NCI-H187 treated with DMSO at 0.1 percent for 48 hours (cell line): ENCODE measurements at regions not wholly inside any gene's neighbourhood (a gene's known extent, or its start where the extent isn't known, plus 50 kb on each side); places are given as distances from the start of the nearest gene placed in this dataset.
"Not testable (repeated sequence)": the region's sequence is repeated elsewhere in the genome, so short reads cannot be mapped to it uniquely, and the experiment has no call there.

Experiments used
- DNase-seq: peaks from one replicate; lab custom pipeline; 2025; lab: John Stamatoyannopoulos, UW

GRCh38 chr6:68013780-68014515 is 621.1 kb upstream of the ADGRB3 start:
- DNase-seq: no peak

DNA sequence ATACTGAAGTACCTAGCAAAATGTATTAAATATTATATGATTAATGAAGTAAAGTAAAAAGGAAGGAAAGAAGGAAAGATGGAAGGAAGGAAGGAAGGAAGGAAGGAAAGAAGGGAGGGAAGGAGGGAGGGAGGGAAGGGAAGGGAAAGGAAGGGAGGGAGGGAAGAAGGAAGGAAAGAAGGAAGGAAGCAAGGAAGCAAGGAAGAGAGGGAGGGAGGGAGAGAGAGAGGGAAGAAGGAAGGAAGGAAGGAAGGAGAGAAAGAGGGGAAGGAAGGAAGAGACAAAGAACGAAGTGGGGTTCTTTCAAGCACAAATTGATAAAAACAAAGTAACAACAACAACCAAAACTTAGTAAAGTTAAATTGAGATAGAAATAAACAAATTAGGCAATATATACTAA is 622.3 kb upstream of the ADGRB3 start:
- DNase-seq: no peak

DNA sequence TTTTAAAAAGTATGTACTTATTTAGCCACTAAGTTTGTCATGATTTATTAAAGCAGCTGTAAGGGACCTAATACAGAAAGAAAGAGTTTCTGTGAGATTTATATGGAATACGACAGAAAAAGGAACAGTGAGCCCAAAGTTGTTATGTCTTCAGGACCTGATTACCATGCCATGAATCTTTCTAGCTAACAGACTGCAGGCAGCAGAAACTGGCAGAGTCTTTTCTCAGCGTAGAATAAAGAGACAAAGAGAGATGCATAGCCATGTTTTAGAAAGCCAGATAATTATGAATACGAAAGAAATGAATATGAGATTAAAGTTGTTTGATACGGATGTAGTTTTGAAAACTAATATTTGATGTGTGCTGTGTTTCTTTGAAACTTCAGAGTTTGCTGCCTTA is 624.1 kb upstream of the ADGRB3 start:
- no peak for DNase-seq

DNA sequence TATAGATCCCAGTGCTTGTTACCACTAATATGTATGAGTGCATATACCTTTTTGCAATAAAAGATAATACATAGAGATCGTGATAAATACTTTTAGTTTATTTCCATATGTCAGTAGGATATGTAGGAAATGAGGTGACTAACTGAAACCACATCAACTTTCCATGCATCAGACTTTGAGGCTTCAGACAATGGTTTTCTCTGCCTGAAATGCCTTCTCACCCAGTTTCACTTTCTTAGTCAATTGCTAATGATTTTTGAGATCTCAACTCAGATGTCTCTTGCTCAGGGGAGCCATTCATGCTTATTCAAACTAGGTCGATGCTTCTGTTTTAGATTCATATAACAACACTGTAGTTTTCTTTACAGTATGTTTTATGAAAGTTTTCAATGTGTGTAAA is 626.6 kb upstream of the ADGRB3 start:
- DNase-seq: no peak

DNA sequence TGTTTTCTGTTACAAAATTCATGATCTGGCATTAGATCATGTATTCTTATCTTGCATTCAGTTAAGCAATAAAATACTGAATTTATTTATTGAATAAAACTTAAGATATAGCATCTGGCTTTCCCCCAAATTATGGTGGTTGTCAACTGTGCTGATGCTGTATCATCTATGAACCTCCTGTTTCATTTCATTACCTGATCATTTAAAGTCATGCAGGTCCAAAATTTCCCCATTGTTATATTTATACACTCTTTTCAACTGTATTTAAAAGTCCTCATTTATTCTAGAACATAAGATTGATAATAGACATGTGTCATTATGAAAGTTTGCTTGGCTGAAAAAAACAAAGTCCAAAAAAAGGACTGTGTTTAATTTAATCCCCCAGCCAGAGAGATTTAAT is 627.4 kb upstream of the ADGRB3 start:
- DNase-seq: no peak

DNA sequence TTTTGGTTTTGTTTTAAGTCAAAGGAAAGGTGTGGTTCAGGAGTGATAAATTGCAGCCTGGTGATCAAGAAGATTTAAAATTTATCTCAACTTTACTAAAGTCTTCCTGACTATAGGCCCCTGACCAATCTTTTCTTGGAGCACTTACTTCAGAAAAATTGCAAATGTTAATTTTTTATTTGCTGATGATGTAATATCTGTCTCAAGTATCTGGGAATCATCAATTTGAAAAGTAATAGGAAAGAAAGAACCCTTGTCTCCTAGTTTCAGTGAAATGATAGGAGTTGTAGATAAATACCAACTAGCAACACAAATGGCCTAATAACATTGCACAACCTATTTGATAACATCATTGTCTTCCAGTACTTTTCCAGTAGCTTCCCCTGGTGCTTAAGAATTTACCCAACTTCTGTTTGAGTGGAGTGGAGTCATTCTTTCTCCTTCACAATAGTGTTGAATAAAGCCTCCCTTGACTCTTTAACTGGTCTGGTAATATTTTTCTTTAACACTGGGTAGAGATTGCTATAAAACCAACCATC is 648.3 kb upstream of the ADGRB3 start:
- no peak for DNase-seq

DNA sequence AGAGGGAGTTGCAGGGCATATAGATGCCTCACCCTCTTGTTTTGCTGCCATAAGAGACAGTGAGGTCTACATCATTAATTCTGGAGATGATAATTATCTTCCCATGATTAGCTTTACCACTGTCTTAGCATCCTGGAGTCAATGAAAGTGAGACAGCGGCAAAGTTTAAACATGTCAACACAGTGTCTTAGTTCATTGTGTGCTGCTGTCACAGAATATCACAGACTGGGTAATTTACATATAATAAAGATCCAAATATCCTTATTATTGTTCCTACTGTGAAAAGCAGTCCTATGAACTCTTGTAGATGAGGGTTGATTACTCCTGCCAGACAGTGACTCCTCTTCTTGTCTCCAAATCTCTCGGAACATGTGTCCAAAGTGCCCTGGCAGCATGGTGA is 658.6 kb upstream of the ADGRB3 start:
- DNase-seq: no peak

DNA sequence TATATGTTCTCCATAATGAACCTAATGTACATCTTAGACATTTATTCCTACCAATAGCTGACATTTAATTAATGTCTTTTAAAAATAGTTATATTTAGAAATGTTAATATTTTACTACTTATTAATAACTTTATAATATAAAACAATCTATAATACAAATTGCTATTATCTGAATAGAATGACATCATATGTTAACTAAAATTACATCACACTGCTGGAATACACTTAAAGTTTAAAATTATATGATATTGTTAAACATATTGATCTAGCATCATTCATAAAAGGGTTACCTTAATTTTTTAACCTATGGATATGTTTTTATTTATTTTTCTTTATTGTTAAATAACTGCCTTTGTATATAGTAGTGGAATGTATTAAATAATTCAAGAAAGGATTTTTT is 660.2 kb upstream of the ADGRB3 start:
- DNase-seq: no peak

- DNase-seq: no peak
Observed at GRCh38 chr6:67971812-67972211, 663.3 kb upstream of the ADGRB3 start.

DNA sequence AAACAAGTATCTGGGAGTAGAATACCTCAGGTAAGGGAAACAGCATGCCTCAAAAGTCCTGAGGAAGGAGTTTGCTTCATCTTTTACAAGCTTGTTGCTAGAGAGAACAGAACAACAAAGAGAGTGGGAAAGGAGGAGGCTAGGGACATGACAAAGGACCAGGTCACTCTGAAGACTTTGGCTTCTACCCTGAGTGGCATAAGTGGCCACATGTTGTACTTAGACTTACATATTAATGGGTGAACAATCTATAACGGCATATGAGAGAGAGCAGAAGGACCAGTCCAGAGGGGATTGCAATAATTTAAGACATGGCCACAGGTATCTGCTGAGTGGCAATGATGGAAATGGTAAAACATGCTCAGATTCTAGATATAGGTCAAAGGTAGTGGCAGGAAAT is 668.3 kb upstream of the ADGRB3 start:
- DNase-seq: no peak

- DNase-seq: no peak
Observed at GRCh38 chr6:67956352-67956751, 678.7 kb upstream of the ADGRB3 start.

- DNase-seq: no peak
Observed at GRCh38 chr6:67952948-67953347, 682.1 kb upstream of the ADGRB3 start.

GRCh38 chr6:67952121-67952520 is 683.0 kb upstream of the ADGRB3 start:
- no peak for DNase-seq

GRCh38 chr6:67947762-67948161 is 687.3 kb upstream of the ADGRB3 start:
- DNase-seq: not testable (repeated sequence)

GRCh38 chr6:67935976-67936477 is 699.1 kb upstream of the ADGRB3 start:
- DNase-seq: no peak

DNA sequence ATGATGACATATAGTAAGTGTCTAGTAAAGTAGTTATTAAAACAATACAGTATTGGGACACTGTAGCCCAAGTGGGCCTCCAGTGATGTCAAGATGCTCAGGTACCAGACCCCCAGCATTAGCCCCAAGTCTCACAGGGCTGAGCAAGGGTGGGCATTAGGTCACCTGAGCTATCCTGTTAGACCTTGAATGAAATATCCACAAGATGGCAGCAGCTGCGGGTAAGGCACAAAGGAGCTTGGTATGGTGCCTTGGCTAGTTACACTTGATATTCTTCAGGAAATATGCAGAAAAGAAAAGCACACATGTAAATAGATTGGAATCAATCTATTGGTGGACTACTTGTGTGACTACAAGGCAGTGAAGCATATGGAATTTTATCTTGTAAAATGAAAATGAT is 701.8 kb upstream of the ADGRB3 start:
- no peak for DNase-seq

- not testable (repeated sequence) for DNase-seq
Observed at GRCh38 chr6:67922588-67922987, 712.5 kb upstream of the ADGRB3 start.

- not testable (repeated sequence) for DNase-seq
Observed at GRCh38 chr6:67920040-67920439, 715.0 kb upstream of the ADGRB3 start.

DNA sequence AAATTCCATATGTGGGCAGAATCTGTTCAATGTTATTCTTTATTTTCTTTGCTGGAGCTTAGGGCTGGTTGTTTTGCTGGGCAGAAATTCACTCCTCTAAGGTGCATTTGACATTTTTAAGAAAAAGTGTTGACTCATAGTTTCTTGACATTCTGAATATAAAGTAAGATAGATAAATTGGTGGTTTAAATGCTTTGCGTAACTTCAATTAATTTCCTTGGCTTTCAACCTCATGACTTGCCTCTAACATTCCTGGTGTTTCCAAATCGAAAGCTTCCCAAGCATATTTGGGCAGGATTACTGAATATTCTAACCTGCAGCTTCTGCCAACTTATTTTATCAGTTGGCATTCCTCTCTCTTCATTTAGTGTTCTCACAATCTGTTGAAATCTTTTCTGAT is 718.7 kb upstream of the ADGRB3 start:
- no peak for DNase-seq

- no peak for DNase-seq
Observed at GRCh38 chr6:67914419-67914818, 720.7 kb upstream of the ADGRB3 start.

DNA sequence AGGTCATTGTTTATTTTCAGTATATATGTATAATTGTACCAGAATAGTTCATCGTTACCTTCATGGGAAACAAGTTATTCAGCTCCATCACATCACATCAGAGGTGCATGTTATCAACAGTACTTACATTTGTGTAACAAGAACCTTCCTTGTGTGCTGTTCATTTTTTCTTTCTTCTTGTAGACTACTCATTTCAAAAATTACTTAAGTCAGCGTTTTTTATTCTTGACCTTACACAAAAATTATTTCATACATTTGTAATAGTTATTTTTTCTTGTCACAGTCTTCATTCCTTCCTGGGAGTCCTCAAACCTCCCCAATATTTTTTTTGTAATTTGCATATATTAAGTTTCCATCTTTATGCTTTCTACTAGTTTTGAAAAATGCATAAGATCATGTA is 725.7 kb upstream of the ADGRB3 start:
- no peak for DNase-seq

DNA sequence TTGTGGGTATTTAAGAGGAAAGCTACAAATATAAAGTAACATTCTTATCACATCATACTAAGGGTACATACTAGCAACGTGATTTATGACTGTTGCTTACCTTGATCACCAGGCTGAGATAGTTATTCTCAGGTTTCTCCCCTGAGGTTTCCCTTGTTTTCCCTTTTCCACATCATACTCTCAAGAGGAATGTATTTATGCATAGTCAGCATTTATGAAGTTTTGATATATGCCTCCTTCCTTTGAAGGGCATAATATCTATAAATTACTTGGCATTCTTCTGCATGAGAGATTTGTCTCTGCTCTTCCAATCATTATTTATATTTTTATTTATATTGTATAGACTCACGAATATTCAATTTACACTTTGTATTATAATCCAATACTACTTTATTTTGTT is 726.7 kb upstream of the ADGRB3 start:
- DNase-seq: no peak

- DNase-seq: not testable (repeated sequence)
Observed at GRCh38 chr6:67904735-67905134, 730.3 kb upstream of the ADGRB3 start.

DNA sequence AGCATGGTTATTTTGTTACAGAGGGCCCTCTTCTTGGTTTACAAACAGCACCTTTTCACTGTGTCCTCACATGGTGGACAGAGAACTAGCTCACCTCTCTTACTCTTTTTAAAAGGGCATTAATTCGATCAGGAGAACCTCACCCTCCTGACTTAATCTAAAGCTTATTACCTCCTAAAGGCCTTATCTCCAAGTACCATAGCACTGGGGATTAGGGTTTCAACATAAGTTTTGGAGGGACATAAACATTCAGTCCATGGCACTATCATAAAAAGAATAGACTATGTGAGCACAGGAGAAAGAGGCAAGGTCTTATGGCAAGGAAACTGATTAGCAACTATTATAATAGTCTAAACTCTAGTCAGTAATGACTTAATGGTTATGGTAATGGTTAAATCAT is 736.2 kb upstream of the ADGRB3 start:
- no peak for DNase-seq
